Mucosa of stomach (tissue), 1 donor: ENCODE measurements at regions not wholly inside any gene's neighbourhood (a gene's known extent, or its start where the extent isn't known, plus 50 kb on each side); places are given as distances from the start of the nearest gene placed in this dataset.
"Not testable (repeated sequence)": the region's sequence is repeated elsewhere in the genome, so short reads cannot be mapped to it uniquely, and the experiment has no call there.

Source experiments
- H3K27me3 ChIP-seq: one replicate; pipeline ENCODE4 v1.7.0; 2013; ENCODE audit warnings: mild to moderate bottlenecking, low read length; ENCODE audit not compliant: control insufficient read depth, insufficient read depth
- H3K36me3 ChIP-seq: one replicate; pipeline ENCODE4 v1.7.0; 2013; ENCODE audit warnings: low read length; ENCODE audit not compliant: control insufficient read depth, insufficient read depth
- H3K4me1 ChIP-seq: one replicate; pipeline ENCODE4 v1.7.0; 2013; ENCODE audit warnings: mild to moderate bottlenecking, low read length; ENCODE audit not compliant: control insufficient read depth, insufficient read depth
- H3K4me3 ChIP-seq: one replicate; pipeline ENCODE4 v1.7.0; 2013; ENCODE audit warnings: low read length
- H3K9ac ChIP-seq: one replicate; pipeline ENCODE4 v1.7.0; 2013; ENCODE audit warnings: mild to moderate bottlenecking, low read length, moderate library complexity
- H3K9me3 ChIP-seq: one replicate; pipeline ENCODE4 v1.7.0; 2013; ENCODE audit warnings: mild to moderate bottlenecking, low read length, moderate library complexity; ENCODE audit not compliant: control insufficient read depth
- donor health status: Pancreatic carcinoma.

DNA sequence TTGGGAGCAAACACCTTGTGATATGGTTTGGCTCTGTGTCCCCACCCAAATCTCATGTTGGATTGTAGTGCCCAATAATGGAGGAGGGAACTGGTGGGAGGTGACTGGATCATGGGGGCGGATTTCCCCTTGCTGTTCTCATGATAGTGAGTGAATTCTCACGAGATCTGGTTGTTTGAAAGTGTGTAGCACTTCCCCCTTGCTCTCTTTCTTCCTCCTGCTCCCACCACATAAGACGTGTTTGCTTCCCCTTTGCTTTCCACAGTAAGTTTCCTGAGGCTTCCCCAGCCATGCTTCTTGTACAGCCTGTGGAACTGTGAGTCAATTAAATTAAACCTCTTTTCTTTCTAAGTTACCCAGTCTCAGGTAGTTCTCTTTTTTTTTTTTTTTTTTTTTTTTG, 366.3 kb downstream of the RRAGC start:
- H3K4me3 ChIP-seq, H3K36me3 ChIP-seq, H3K4me1 ChIP-seq, H3K27me3 ChIP-seq, H3K9me3 ChIP-seq, H3K9ac ChIP-seq: not testable (repeated sequence)

GRCh38 chr1:38489844-38490270, 369.7 kb downstream of the RRAGC start:
- Histone ChIP-seq H3K4me1 (no peaks in the 10 kb centered on the region), H3K36me3 (no peaks in the 10 kb centered on the region), H3K9me3 (no peaks in the 10 kb centered on the region), H3K4me3 (no peak overlapping the region), H3K27me3 (no peaks in the 10 kb centered on the region), H3K9ac (no peak overlapping the region)

- H3K4me1 ChIP-seq: no peaks in the 10 kb centered on the region
- no peaks in the 10 kb centered on the region for H3K27me3 ChIP-seq
Observed at GRCh38 chr1:38488162-38488898, 371.2 kb downstream of the RRAGC start.

DNA sequence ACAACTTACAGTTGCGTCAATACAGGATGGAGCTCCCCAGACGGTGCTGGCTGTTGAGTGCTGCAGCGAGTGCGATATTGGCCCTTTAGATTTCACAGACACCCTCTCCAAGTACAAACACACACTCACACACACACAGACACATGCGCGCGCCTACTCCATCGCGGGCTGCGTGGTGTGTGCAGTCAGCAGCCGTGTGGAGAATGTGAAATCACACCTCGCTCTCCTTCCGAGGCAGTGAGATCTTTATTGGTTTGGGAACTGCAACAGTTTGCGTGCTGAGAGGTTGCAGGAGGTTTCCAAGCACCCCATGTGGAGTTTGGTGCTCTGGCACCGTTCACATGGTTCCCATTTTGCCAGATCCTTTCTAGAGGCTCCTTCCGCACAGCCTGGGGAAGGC, 372.2 kb downstream of the RRAGC start:
- H3K36me3 ChIP-seq: no peaks in the 10 kb centered on the region
- H3K4me1 ChIP-seq: no peaks in the 10 kb centered on the region
- no peaks in the 10 kb centered on the region for H3K27me3 ChIP-seq
- H3K9ac ChIP-seq: no peak overlapping the region
- no peaks in the 10 kb centered on the region for H3K9me3 ChIP-seq
- H3K4me3 ChIP-seq: no peak overlapping the region

More at GRCh38 chr1:38488162-38488898, 371.2 kb downstream of the RRAGC start:
- Histone ChIP-seq H3K9ac (no peak overlapping the region), H3K4me3 (no peak overlapping the region), H3K36me3 (no peaks in the 10 kb centered on the region), H3K9me3 (no peaks in the 10 kb centered on the region)

DNA sequence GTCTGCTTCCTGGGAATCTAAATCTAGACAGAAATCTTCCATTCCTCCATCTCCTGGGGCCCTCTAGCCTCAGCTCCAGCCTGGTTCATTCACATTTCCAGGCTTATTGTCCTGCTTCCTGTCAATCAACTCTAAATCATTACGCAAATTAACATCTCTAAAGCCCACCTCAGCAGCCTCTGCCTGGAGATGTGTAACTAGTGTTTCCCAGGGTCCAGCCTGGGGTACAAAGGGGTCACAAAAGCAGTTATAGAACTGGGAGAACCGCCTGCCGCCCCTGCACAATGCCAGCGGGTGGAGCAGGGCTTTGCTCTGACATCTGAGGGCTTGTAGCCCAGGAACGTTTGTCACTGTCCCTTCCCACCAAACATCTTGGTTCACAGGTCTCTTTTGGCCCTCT, 373.5 kb downstream of the RRAGC start:
- H3K9me3 ChIP-seq: no peaks in the 10 kb centered on the region
- H3K27me3 ChIP-seq: peaks cover 5% of the 10 kb centered on the region
- no peak overlapping the region for H3K9ac ChIP-seq
- H3K4me3 ChIP-seq: no peak overlapping the region
- H3K4me1 ChIP-seq: no peaks in the 10 kb centered on the region
- H3K36me3 ChIP-seq: no peaks in the 10 kb centered on the region

GRCh38 chr1:38481871-38482826, 377.4 kb downstream of the RRAGC start:
- Histone ChIP-seq H3K36me3 (no peaks in the 10 kb centered on the region), H3K4me1 (no peaks in the 10 kb centered on the region), H3K9me3 (no peaks in the 10 kb centered on the region), H3K27me3 (peaks cover 18% of the 10 kb centered on the region), H3K4me3 (no peak overlapping the region), H3K9ac (no peak overlapping the region)

- not testable (repeated sequence) for H3K9me3 ChIP-seq, H3K36me3 ChIP-seq, H3K9ac ChIP-seq, H3K4me1 ChIP-seq, H3K4me3 ChIP-seq
- peaks cover 43% of the 10 kb centered on the region for H3K27me3 ChIP-seq
Observed at GRCh38 chr1:38479662-38480061, 379.9 kb downstream of the RRAGC start.

DNA sequence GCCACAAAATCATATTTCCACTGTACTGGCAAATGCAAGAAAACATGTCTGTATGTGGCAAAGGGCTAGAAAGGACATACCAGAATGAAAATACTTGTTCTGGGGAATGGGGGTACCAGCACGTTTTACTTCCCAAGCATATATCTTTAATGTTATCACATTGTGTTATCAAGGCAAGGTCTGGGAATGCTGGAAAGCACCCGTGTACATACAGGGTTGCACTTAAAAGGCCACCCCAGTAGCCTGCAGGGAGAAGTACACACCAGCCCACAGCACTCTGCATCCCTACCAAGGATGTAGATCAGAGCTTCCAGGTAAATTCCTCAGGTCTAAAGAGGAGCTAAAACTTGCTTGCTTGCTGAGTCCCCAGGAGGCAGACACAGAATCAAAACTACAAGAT, 381.8 kb downstream of the RRAGC start:
- Histone ChIP-seq H3K36me3 (no peaks in the 10 kb centered on the region), H3K4me1 (no peaks in the 10 kb centered on the region), H3K4me3 (no peak overlapping the region), H3K27me3 (peaks cover 49% of the 10 kb centered on the region), H3K9me3 (no peaks in the 10 kb centered on the region), H3K9ac (no peak overlapping the region)

- Histone ChIP-seq H3K9ac (no peak overlapping the region), H3K27me3 (peaks cover 47% of the 10 kb centered on the region), H3K4me1 (no peaks in the 10 kb centered on the region), H3K4me3 (no peak overlapping the region), H3K36me3 (no peaks in the 10 kb centered on the region), H3K9me3 (no peaks in the 10 kb centered on the region)
Observed at GRCh38 chr1:38476850-38477178, 382.8 kb downstream of the RRAGC start.

GRCh38 chr1:38476111-38476849, 383.3 kb downstream of the RRAGC start:
- H3K9me3 ChIP-seq: no peaks in the 10 kb centered on the region
- H3K4me3 ChIP-seq: no peak overlapping the region
- no peak overlapping the region for H3K9ac ChIP-seq
- peaks cover 43% of the 10 kb centered on the region for H3K27me3 ChIP-seq
- H3K36me3 ChIP-seq: no peaks in the 10 kb centered on the region
- no peaks in the 10 kb centered on the region for H3K4me1 ChIP-seq

GRCh38 chr1:38475624-38476005, 384.0 kb downstream of the RRAGC start:
- Histone ChIP-seq H3K4me3 (no peak overlapping the region), H3K36me3 (no peaks in the 10 kb centered on the region), H3K9ac (no peak overlapping the region), H3K27me3 (peaks cover 43% of the 10 kb centered on the region), H3K9me3 (no peaks in the 10 kb centered on the region), H3K4me1 (no peaks in the 10 kb centered on the region)
